ENCODE measurements at regions not wholly inside any gene's neighbourhood (a gene's known extent, or its start where the extent isn't known, plus 50 kb on each side); places are given as distances from the start of the nearest gene placed in this dataset.

GRCh38 chr18:71456206-71456605 is 1087.9 kb downstream of the CBLN2 start:
- Mint-ChIP-seq H3K4me1 (ENCODE audit: low read depth) (no peaks in the 10 kb centered on the region), H3K27me3 (ENCODE audit: low read depth) (peaks cover 3% of the 10 kb centered on the region), H3K9me3 (no peaks in the 10 kb centered on the region), H3K4me3 (no peak overlapping the region), H3K27ac (no peak overlapping the region), H3K36me3 (ENCODE audit: low read depth) (no peaks in the 10 kb centered on the region)
- CTCF ChIA-PET, result no interaction called here
- no peak for DNase-seq
- intact Hi-C loops (cut with micrococcal nuclease), result no loop called here

GRCh38 chr18:71450257-71450656 is 1093.9 kb downstream of the CBLN2 start:
- intact Hi-C loops (cut with micrococcal nuclease), result no loop called here
- H3K27me3 Mint-ChIP-seq (ENCODE audit: low read depth), result no peaks in the 10 kb centered on the region
- no peak overlapping the region for H3K4me3 Mint-ChIP-seq
- H3K36me3 Mint-ChIP-seq (ENCODE audit: low read depth), result no peaks in the 10 kb centered on the region
- CTCF ChIA-PET, result no interaction called here
- H3K4me1 Mint-ChIP-seq (ENCODE audit: low read depth), result no peaks in the 10 kb centered on the region
- H3K27ac Mint-ChIP-seq, result no peak overlapping the region
- H3K9me3 Mint-ChIP-seq, result peaks cover 2% of the 10 kb centered on the region
- no peak for DNase-seq

GRCh38 chr18:71443706-71444480 is 1100.2 kb downstream of the CBLN2 start:
- H3K4me3 Mint-ChIP-seq, result no peak overlapping the region
- H3K27ac Mint-ChIP-seq, result no peak overlapping the region

DNA sequence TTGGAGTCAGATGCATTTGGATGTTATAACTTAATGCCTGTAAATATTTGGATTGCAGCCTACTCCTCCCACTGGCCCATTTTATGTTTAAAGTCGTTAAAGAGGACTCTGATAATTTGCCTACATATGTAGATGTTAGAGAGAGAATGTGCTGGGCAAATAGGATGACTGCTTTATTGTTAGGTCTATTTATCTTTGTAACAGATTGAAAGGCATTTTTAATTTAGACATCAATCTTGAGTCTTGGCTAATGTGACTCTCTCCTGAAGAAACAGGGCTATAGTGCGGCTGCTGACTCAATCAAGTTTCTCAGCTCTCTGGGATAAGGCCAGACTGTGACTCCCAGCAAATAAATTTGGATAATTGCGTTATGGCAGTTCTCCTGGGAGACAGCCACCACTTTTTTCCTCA is 1101.4 kb downstream of the CBLN2 start:
- intact Hi-C loops (cut with micrococcal nuclease), result no loop called here
- Mint-ChIP-seq H3K27ac (no peak overlapping the region), H3K4me3 (no peak overlapping the region), H3K4me1 (ENCODE audit: low read depth) (no peaks in the 10 kb centered on the region), H3K27me3 (ENCODE audit: low read depth) (peaks cover 2% of the 10 kb centered on the region), H3K9me3 (peaks cover 6% of the 10 kb centered on the region), H3K36me3 (ENCODE audit: low read depth) (no peaks in the 10 kb centered on the region)
- CTCF ChIA-PET, result no interaction called here
- no peak for DNase-seq

More at GRCh38 chr18:71443706-71444480, 1100.2 kb downstream of the CBLN2 start:
- CTCF ChIA-PET, result no interaction called here
- H3K36me3 Mint-ChIP-seq (ENCODE audit: low read depth), result no peaks in the 10 kb centered on the region
- H3K4me1 Mint-ChIP-seq (ENCODE audit: low read depth), result no peaks in the 10 kb centered on the region
- no peak for DNase-seq
- H3K27me3 Mint-ChIP-seq (ENCODE audit: low read depth), result peaks cover 2% of the 10 kb centered on the region
- peaks cover 6% of the 10 kb centered on the region for H3K9me3 Mint-ChIP-seq
- intact Hi-C loops (cut with micrococcal nuclease), result no loop called here

GRCh38 chr18:71441156-71441555 is 1103.0 kb downstream of the CBLN2 start:
- DNase-seq, result no peak
- CTCF ChIA-PET, result no interaction called here
- Mint-ChIP-seq H3K4me3 (no peak overlapping the region), H3K27ac (no peak overlapping the region), H3K27me3 (ENCODE audit: low read depth) (peaks cover 2% of the 10 kb centered on the region), H3K9me3 (peaks cover 6% of the 10 kb centered on the region), H3K36me3 (ENCODE audit: low read depth) (no peaks in the 10 kb centered on the region), H3K4me1 (ENCODE audit: low read depth) (no peaks in the 10 kb centered on the region)
- intact Hi-C loops (cut with micrococcal nuclease), result no loop called here

GRCh38 chr18:71437511-71437910 is 1106.6 kb downstream of the CBLN2 start:
- CTCF ChIA-PET, result no interaction called here
- H3K27me3 Mint-ChIP-seq (ENCODE audit: low read depth), result no peaks in the 10 kb centered on the region

GRCh38 chr18:71433373-71433772 is 1110.8 kb downstream of the CBLN2 start:
- intact Hi-C loops (cut with micrococcal nuclease), result no loop called here
- Mint-ChIP-seq H3K27me3 (ENCODE audit: low read depth) (no peaks in the 10 kb centered on the region), H3K36me3 (ENCODE audit: low read depth) (no peaks in the 10 kb centered on the region), H3K4me3 (no peak overlapping the region), H3K27ac (no peak overlapping the region), H3K4me1 (ENCODE audit: low read depth) (peaks cover 2% of the 10 kb centered on the region), H3K9me3 (no peaks in the 10 kb centered on the region)
- CTCF ChIA-PET, result no interaction called here
- no peak for DNase-seq

More at GRCh38 chr18:71437511-71437910, 1106.6 kb downstream of the CBLN2 start:
- DNase-seq, result no peak
- intact Hi-C loops (cut with micrococcal nuclease), result no loop called here
- no peaks in the 10 kb centered on the region for H3K4me1 Mint-ChIP-seq (ENCODE audit: low read depth)
- no peaks in the 10 kb centered on the region for H3K9me3 Mint-ChIP-seq
- H3K4me3 Mint-ChIP-seq, result no peak overlapping the region
- no peaks in the 10 kb centered on the region for H3K36me3 Mint-ChIP-seq (ENCODE audit: low read depth)
- no peak overlapping the region for H3K27ac Mint-ChIP-seq

DNA sequence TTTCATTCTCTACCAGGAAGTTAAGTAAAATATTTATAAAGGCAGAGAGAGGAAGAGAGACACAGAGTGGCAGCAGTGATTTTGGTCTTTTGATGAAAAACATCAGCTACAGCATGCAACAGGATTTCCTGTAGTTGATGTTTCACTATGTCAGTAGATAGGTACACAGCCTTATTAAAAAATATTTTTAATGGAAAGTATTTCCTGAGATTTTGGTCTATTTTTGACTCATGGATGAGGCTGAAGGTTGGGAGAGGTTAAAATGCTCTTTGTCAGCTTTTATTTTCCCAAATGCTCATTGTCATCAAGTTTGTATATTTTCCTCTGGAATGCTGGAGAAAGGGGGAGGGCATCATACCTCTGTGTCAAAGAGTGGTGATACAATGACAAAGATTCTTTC is 1112.5 kb downstream of the CBLN2 start:
- Mint-ChIP-seq H3K27me3 (ENCODE audit: low read depth) (no peaks in the 10 kb centered on the region), H3K4me1 (ENCODE audit: low read depth) (peaks cover 2% of the 10 kb centered on the region), H3K9me3 (no peaks in the 10 kb centered on the region), H3K36me3 (ENCODE audit: low read depth) (no peaks in the 10 kb centered on the region), H3K4me3 (no peak overlapping the region), H3K27ac (no peak overlapping the region)
- CTCF ChIA-PET, result no interaction called here
- DNase-seq, result no peak
- intact Hi-C loops (cut with micrococcal nuclease), result no loop called here

GRCh38 chr18:71431171-71431570 is 1113.0 kb downstream of the CBLN2 start:
- Mint-ChIP-seq H3K4me3 (no peak overlapping the region), H3K27ac (no peak overlapping the region), H3K36me3 (ENCODE audit: low read depth) (no peaks in the 10 kb centered on the region), H3K4me1 (ENCODE audit: low read depth) (peaks cover 2% of the 10 kb centered on the region), H3K27me3 (ENCODE audit: low read depth) (no peaks in the 10 kb centered on the region), H3K9me3 (no peaks in the 10 kb centered on the region)
- intact Hi-C loops (cut with micrococcal nuclease), result no loop called here
- DNase-seq, result no peak
- CTCF ChIA-PET, result no interaction called here

DNA sequence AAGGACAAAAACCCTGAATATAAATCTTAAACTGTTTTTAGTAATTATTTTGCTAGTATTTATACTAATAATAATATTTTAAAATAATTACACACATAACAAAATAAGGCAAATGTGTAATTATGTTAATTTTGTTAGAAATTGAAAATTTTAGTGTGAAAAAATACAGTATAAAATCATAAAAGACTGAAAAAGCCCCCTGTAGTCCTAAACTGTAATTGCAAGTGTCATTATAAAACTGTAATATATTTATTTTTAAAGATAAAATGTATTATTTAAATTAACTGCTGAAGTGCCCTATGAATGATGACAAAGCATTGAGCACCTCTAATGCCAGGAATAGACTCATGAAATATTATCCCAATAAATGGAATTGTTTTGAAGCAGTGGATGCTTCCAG is 1117.7 kb downstream of the CBLN2 start:
- DNase-seq, result no peak
- Mint-ChIP-seq H3K27ac (no peak overlapping the region), H3K4me1 (ENCODE audit: low read depth) (peaks cover under 1% of the 10 kb centered on the region), H3K9me3 (peaks cover 4% of the 10 kb centered on the region), H3K36me3 (ENCODE audit: low read depth) (no peaks in the 10 kb centered on the region), H3K27me3 (ENCODE audit: low read depth) (no peaks in the 10 kb centered on the region), H3K4me3 (no peak overlapping the region)
- intact Hi-C loops (cut with micrococcal nuclease), result no loop called here
- CTCF ChIA-PET, result no interaction called here

- CTCF ChIA-PET, result no interaction called here
- Mint-ChIP-seq H3K4me1 (ENCODE audit: low read depth) (no peaks in the 10 kb centered on the region), H3K36me3 (ENCODE audit: low read depth) (no peaks in the 10 kb centered on the region)
Measured at GRCh38 chr18:71405169-71405809, 1116.4 kb downstream of the SOCS6 start.

DNA sequence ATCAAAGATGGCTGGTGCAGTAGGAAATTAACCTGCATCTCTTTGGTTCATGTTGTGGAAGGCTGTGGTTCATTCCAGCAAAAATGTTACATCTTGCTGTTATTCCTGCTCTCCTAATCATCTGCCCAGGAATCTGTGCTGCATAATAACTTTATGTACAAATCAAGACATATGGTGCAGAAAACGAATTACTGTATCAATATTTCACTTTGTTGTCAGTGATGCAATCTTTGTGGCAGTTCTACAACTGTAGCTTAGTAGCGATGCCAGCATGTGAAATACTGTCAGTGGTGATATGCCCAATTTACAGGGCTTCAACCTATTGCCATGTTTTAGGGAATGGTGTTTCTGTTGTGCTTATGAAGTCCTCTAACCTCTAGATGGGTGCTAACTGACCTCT is 1114.7 kb downstream of the SOCS6 start:
- H3K9me3 Mint-ChIP-seq, result no peaks in the 10 kb centered on the region
- CTCF ChIA-PET, result no interaction called here
- intact Hi-C loops (cut with micrococcal nuclease), result no loop called here
- no peaks in the 10 kb centered on the region for H3K36me3 Mint-ChIP-seq (ENCODE audit: low read depth)
- H3K4me3 Mint-ChIP-seq, result no peak overlapping the region
- no peak overlapping the region for H3K27ac Mint-ChIP-seq
- H3K27me3 Mint-ChIP-seq (ENCODE audit: low read depth), result no peaks in the 10 kb centered on the region
- DNase-seq, result no peak
- no peaks in the 10 kb centered on the region for H3K4me1 Mint-ChIP-seq (ENCODE audit: low read depth)

More at GRCh38 chr18:71405169-71405809, 1116.4 kb downstream of the SOCS6 start:
- Mint-ChIP-seq H3K4me3 (no peak overlapping the region), H3K27me3 (ENCODE audit: low read depth) (no peaks in the 10 kb centered on the region), H3K9me3 (no peaks in the 10 kb centered on the region), H3K27ac (no peak overlapping the region)
- no peak for DNase-seq
- intact Hi-C loops (cut with micrococcal nuclease), result no loop called here

DNA sequence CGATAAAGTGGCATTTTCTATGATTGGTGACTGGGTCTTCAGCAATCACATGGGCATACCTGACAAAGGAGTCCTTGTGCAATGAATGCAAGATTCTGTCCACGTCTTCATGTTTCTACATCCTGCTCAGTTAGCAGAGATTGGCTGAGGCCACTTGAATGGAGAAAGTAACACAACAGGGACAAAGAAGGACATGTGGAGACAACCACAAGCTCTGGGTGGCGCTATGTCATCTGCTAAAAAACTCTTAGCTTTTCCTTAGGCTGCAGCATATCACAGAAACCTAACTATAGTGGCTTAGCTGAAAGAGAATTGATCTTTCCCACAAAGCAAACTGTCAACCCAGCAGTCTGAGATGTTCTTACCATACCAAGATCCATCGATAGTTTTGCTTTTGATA is 1109.7 kb downstream of the SOCS6 start:
- Mint-ChIP-seq H3K4me3 (no peak overlapping the region), H3K36me3 (ENCODE audit: low read depth) (no peaks in the 10 kb centered on the region), H3K27me3 (ENCODE audit: low read depth) (no peaks in the 10 kb centered on the region), H3K9me3 (no peaks in the 10 kb centered on the region), H3K4me1 (ENCODE audit: low read depth) (no peaks in the 10 kb centered on the region), H3K27ac (no peak overlapping the region)
- peak; percentile 15 for DNase-seq
- CTCF ChIA-PET, result interaction anchor here (0.6 to 1.0 kb wide), 2 partner anchors 36 to 815 kb away, joined by 3 read pairs; no protein-coding TSS in a partner anchor
- intact Hi-C loops (cut with micrococcal nuclease), result loop anchor here (10.0 kb wide), 2 partner anchors 386 to 686 kb away; no protein-coding TSS in a partner anchor

Measured in activated naive CD4-positive, alpha-beta T cell treated with anti-CD3 and anti-CD28 coated beads for 36 hours (primary cell).